Germinal center (tissue), 1 donor: ENCODE measurements at regions not wholly inside any gene's neighbourhood (a gene's known extent, or its start where the extent isn't known, plus 50 kb on each side); places are given as distances from the start of the nearest gene placed in this dataset.

ENCODE experiments used
- DNase-seq: peaks from one replicate; pipeline ENCODE4 v3.0.0; 2012; ENCODE audit warnings: mixed read lengths, low spot score

- no peak for DNase-seq
These were observed 220.1 kb downstream of the TUSC7 start for GRCh38 chr3:116929505-116930222.

GRCh38 chr3:116930786-116931185 lies 221.2 kb downstream of the TUSC7 start:
- DNase-seq = no peak

GRCh38 chr3:116939091-116939490 lies 229.5 kb downstream of the TUSC7 start:
- no peak for DNase-seq

- DNase-seq = no peak
These were observed 230.0 kb downstream of the TUSC7 start for GRCh38 chr3:116939550-116939949.

GRCh38 chr3:116940719-116941118 lies 231.1 kb downstream of the TUSC7 start:
- no peak for DNase-seq

GRCh38 chr3:116946376-116946775 lies 236.8 kb downstream of the TUSC7 start:
- DNase-seq = no peak

GRCh38 chr3:116947148-116947547 lies 237.6 kb downstream of the TUSC7 start:
- no peak for DNase-seq

GRCh38 chr3:116947809-116948208 lies 238.2 kb downstream of the TUSC7 start:
- DNase-seq = no peak

- DNase-seq = no peak
These were observed 240.9 kb downstream of the TUSC7 start for GRCh38 chr3:116950301-116951055.

GRCh38 chr3:116951610-116952009 lies 242.0 kb downstream of the TUSC7 start:
- no peak for DNase-seq

- no peak for DNase-seq
These were observed 248.7 kb downstream of the TUSC7 start for GRCh38 chr3:116958291-116958690.

GRCh38 chr3:116961106-116961505 lies 251.5 kb downstream of the TUSC7 start:
- no peak for DNase-seq

- DNase-seq = no peak
These were observed 254.2 kb downstream of the TUSC7 start for GRCh38 chr3:116963802-116964201.

GRCh38 chr3:116966649-116967048 lies 257.1 kb downstream of the TUSC7 start:
- DNase-seq = no peak

- DNase-seq = no peak
These were observed 259.6 kb downstream of the TUSC7 start for GRCh38 chr3:116969135-116969534.

GRCh38 chr3:116969646-116970045 lies 260.1 kb downstream of the TUSC7 start:
- no peak for DNase-seq

- no peak for DNase-seq
These were observed 262.0 kb downstream of the TUSC7 start for GRCh38 chr3:116971531-116971930.

- no peak for DNase-seq
These were observed 265.1 kb downstream of the TUSC7 start for GRCh38 chr3:116974702-116975101.

- no peak for DNase-seq
These were observed 267.9 kb downstream of the TUSC7 start for GRCh38 chr3:116977441-116977840.

- no peak for DNase-seq
These were observed 270.5 kb downstream of the TUSC7 start for GRCh38 chr3:116980099-116980498.

- DNase-seq = no peak
These were observed 271.5 kb downstream of the TUSC7 start for GRCh38 chr3:116981089-116981488.

- DNase-seq = no peak
These were observed 274.7 kb downstream of the TUSC7 start for GRCh38 chr3:116984301-116984700.

GRCh38 chr3:116994351-116994879 lies 284.8 kb downstream of the TUSC7 start:
- DNase-seq = no peak
